H1 (cell line): ENCODE measurements at regions not wholly inside any gene's neighbourhood (a gene's known extent, or its start where the extent isn't known, plus 50 kb on each side); places are given as distances from the start of the nearest gene placed in this dataset.
A peak's percentile ranks its signal among the peaks of the same experiment; 100 is the strongest.

Experiments
- CTCF ChIA-PET: fragments of 300-600 bp; sonication (Branson Sonifier 250); formaldehyde crosslinking; loops from one replicate; lab custom pipeline; 2021; ENCODE audit not compliant: partially characterized antibody; lab: Charles Lee
- POLR2A ChIA-PET: fragments of 300-600 bp; sonication (Branson Sonifier 250); formaldehyde crosslinking; loops from one replicate; lab custom pipeline; 2021; ENCODE audit warnings: inconsistent platforms; ENCODE audit not compliant: partially characterized antibody; lab: Charles Lee
- DNase-seq, 2 experiments: peaks; one replicate each; pipeline versions ENCODE4 v3.0.0 to v3.0.0-alpha.2; 2010 to 2022; ENCODE audit warnings: low spot score in 2 of 2, low read depth in 1 of 2, mixed read lengths in 1 of 2
- FAIRE-seq: peaks from 2 replicates; lab custom pipeline; 2011; peaks lifted over from hg19 to GRCh38; lab: Jason Lieb, UNC
- H2AFZ ChIP-seq: 2 replicates; pipeline ENCODE4 v1.8.1; 2012; ENCODE audit warnings: low read length, inconsistent platforms
- H2AK5ac ChIP-seq: 2 replicates; pipeline ENCODE4 v1.6.1; 2013; ENCODE audit warnings: low read depth, low read length
- H2BK120ac ChIP-seq: replicated peaks from 2 replicates; pipeline ENCODE3; 2013; ENCODE audit warnings: low read depth, low read length, inconsistent platforms
- H2BK12ac ChIP-seq: 2 replicates; pipeline ENCODE4 v1.6.1; 2013; ENCODE audit warnings: low read depth, low read length
- H2BK15ac ChIP-seq: 2 replicates; pipeline ENCODE4 v1.6.1; 2013; ENCODE audit warnings: low read length
- H2BK20ac ChIP-seq: 2 replicates; pipeline ENCODE4 v1.6.1; 2013; ENCODE audit warnings: low read length
- H2BK5ac ChIP-seq: 2 replicates; pipeline ENCODE4 v1.6.1; 2013; ENCODE audit warnings: low read depth, low read length
- H3K14ac ChIP-seq: 2 replicates; pipeline ENCODE4 v1.6.1; 2013; ENCODE audit warnings: inconsistent platforms; ENCODE audit not compliant: insufficient read length
- H3K18ac ChIP-seq: 2 replicates; pipeline ENCODE4 v1.6.1; 2013; ENCODE audit warnings: low read length; ENCODE audit errors: extremely low read depth
- H3K23ac ChIP-seq: 2 replicates; pipeline ENCODE4 v1.6.1; 2013; ENCODE audit warnings: inconsistent platforms; ENCODE audit not compliant: insufficient read length
- H3K23me2 ChIP-seq: 2 replicates; pipeline ENCODE4 v1.6.1; 2013; ENCODE audit warnings: low read depth, low read length
- H3K27ac ChIP-seq: 2 replicates; pipeline ENCODE4 v1.6.1; 2011; ENCODE audit warnings: low read depth, low read length, inconsistent platforms
- H3K27me3 ChIP-seq, 4 experiments: replicated peaks in 1 of 4; 1 replicate in 1 of 4; 2 replicates in 3 of 4; pipeline versions ENCODE4 v1.6.1 to v1.8.1; 2011 to 2013; ENCODE audit warnings: low read length in 3 of 4, mild to moderate bottlenecking in 3 of 4, inconsistent platforms in 2 of 4, mixed read lengths in 2 of 4, moderate library complexity in 1 of 4; ENCODE audit not compliant: control insufficient read depth in 3 of 4, insufficient read depth in 3 of 4; ENCODE audit errors: extremely low read depth in 1 of 4
- H3K36me3 ChIP-seq, 4 experiments: 2 replicates each; pipeline versions ENCODE4 v1.6.1 to v1.8.1; 2011 to 2013; ENCODE audit warnings: mild to moderate bottlenecking in 4 of 4, low read length in 3 of 4, moderate library complexity in 2 of 4, control low read depth in 1 of 4, inconsistent platforms in 1 of 4; ENCODE audit not compliant: insufficient read depth in 4 of 4, control insufficient read depth in 2 of 4
- H3K4ac ChIP-seq: replicated peaks from 2 replicates; pipeline ENCODE3; 2013; ENCODE audit warnings: low read length, low read depth, mixed read lengths, inconsistent platforms; ENCODE audit not compliant: insufficient read length
- H3K4me1 ChIP-seq, 4 experiments: replicated peaks in 1 of 4; 1 replicate in 1 of 4; 2 replicates in 3 of 4; pipeline versions ENCODE4 v1.6.1 to v1.8.1; 2011 to 2013; ENCODE audit warnings: low read length in 3 of 4, inconsistent platforms in 2 of 4, mixed read lengths in 1 of 4; ENCODE audit not compliant: insufficient read depth in 4 of 4, control insufficient read depth in 3 of 4
- H3K4me2 ChIP-seq, 2 experiments: 2 replicates each; pipeline versions ENCODE4 v1.6.1 to v1.8.1; 2011 to 2013; ENCODE audit warnings: low read depth in 2 of 2, low read length in 2 of 2, control low read depth in 1 of 2, inconsistent platforms in 1 of 2, mild to moderate bottlenecking in 1 of 2; ENCODE audit not compliant: insufficient read depth in 1 of 2
- H3K4me3 ChIP-seq, 4 experiments: fragments of 200-600, 300-600 bp in 1 of 4; sonication (generic), shearing (Covaris generic), sonication (Bioruptor Twin) in 1 of 4; 2 replicates each; pipeline versions ENCODE4 v1.5.1 to v1.8.1; 2011 to 2016; ENCODE audit warnings: low read length in 4 of 4, low read depth in 3 of 4, control low read depth in 2 of 4, inconsistent platforms in 2 of 4, mild to moderate bottlenecking in 2 of 4, mixed read lengths in 1 of 4, moderate library complexity in 1 of 4; ENCODE audit not compliant: insufficient read depth in 2 of 4; ENCODE audit errors: extremely low read depth in 1 of 4
- H3K56ac ChIP-seq: replicated peaks from 2 replicates; pipeline ENCODE3; 2013; ENCODE audit warnings: low read depth, mild to moderate bottlenecking, mixed read lengths, low read length, inconsistent platforms; ENCODE audit not compliant: insufficient read length
- H3K79me1 ChIP-seq: 2 replicates; pipeline ENCODE4 v1.6.1; 2013; ENCODE audit warnings: low read depth, low read length, control low read depth
- H3K79me2 ChIP-seq, 2 experiments: 2 replicates each; pipeline versions ENCODE4 v1.6.1 to v1.8.1; 2012 to 2013; ENCODE audit warnings: low read length in 2 of 2, mild to moderate bottlenecking in 2 of 2, inconsistent platforms in 1 of 2; ENCODE audit not compliant: insufficient read depth in 2 of 2, control insufficient read depth in 1 of 2
- H3K9ac ChIP-seq, 4 experiments: replicated peaks in 1 of 4; 1 replicate in 1 of 4; 2 replicates in 3 of 4; pipeline versions ENCODE4 v1.6.1 to v1.8.1; 2011 to 2013; ENCODE audit warnings: low read depth in 3 of 4, low read length in 3 of 4, control low read depth in 2 of 4, mild to moderate bottlenecking in 2 of 4, moderate library complexity in 2 of 4, inconsistent platforms in 1 of 4; ENCODE audit errors: extremely low read depth in 1 of 4
- H3K9me3 ChIP-seq, 2 experiments: 2 replicates each; pipeline versions ENCODE4 v1.6.1 to v1.8.1; 2012 to 2013; ENCODE audit warnings: mild to moderate bottlenecking in 2 of 2, moderate library complexity in 2 of 2, control low read depth in 1 of 2, inconsistent platforms in 1 of 2, low read depth in 1 of 2, low read length in 1 of 2, mixed read lengths in 1 of 2; ENCODE audit not compliant: insufficient read depth in 2 of 2
- H4K20me1 ChIP-seq, 2 experiments: replicated peaks in 1 of 2; 2 replicates each; pipeline versions ENCODE3 to v1.8.1; 2011 to 2013; ENCODE audit warnings: inconsistent platforms in 2 of 2, low read length in 2 of 2, mild to moderate bottlenecking in 1 of 2; ENCODE audit not compliant: insufficient read depth in 2 of 2, control insufficient read depth in 1 of 2
- H4K5ac ChIP-seq: 2 replicates; pipeline ENCODE4 v1.6.1; 2013; ENCODE audit warnings: low read length, low read depth, mixed read lengths, inconsistent platforms; ENCODE audit not compliant: insufficient read length
- H4K8ac ChIP-seq: 2 replicates; pipeline ENCODE4 v1.8.0; 2013; ENCODE audit warnings: mild to moderate bottlenecking, moderate library complexity, low read length, inconsistent platforms; ENCODE audit not compliant: insufficient read depth; ENCODE audit errors: extremely low read depth
- H4K91ac ChIP-seq: replicated peaks from 2 replicates; pipeline ENCODE3; 2013; ENCODE audit warnings: low read length, mixed read lengths, inconsistent platforms; ENCODE audit not compliant: insufficient read length
- ATF3 ChIP-seq: IDR thresholded peaks from 2 replicates; pipeline ENCODE4 v1.6.1; 2011; ENCODE audit warnings: low read depth, mild to moderate bottlenecking, low read length; ENCODE audit not compliant: insufficient read depth
- CTBP2 ChIP-seq: IDR thresholded peaks from 2 replicates; pipeline ENCODE4 v1.7.0; 2011; ENCODE audit warnings: borderline replicate concordance, mild to moderate bottlenecking, moderate library complexity, mixed read lengths, low read length; ENCODE audit not compliant: insufficient read depth, insufficient read length
- EGR1 ChIP-seq: IDR thresholded peaks from 2 replicates; pipeline ENCODE4 v1.6.1; 2011; ENCODE audit warnings: low read depth, low read length, borderline replicate concordance
- GABPA ChIP-seq: IDR thresholded peaks from 2 replicates; pipeline ENCODE4 v1.6.1; 2011; ENCODE audit warnings: mild to moderate bottlenecking, low read length, moderate library complexity, borderline replicate concordance; ENCODE audit not compliant: insufficient read depth
- JUN ChIP-seq: IDR thresholded peaks from 2 replicates; pipeline ENCODE4 v1.6.1; 2011; ENCODE audit warnings: low read depth, mild to moderate bottlenecking, improper control_type of control experiment, low read length
- KDM4A ChIP-seq: IDR thresholded peaks from one replicate; pipeline ENCODE4 v1.7.1; 2012; ENCODE audit warnings: low read depth, mild to moderate bottlenecking, moderate library complexity, low read length, inconsistent platforms; ENCODE audit not compliant: severe bottlenecking
- RBBP5 ChIP-seq: IDR thresholded peaks from 2 replicates; pipeline ENCODE4 v1.7.1; 2012; ENCODE audit warnings: low read depth, mild to moderate bottlenecking, inconsistent platforms, low read length, moderate library complexity, borderline replicate concordance
- RXRA ChIP-seq: IDR thresholded peaks from 2 replicates; pipeline ENCODE4 v1.6.1; 2011; ENCODE audit warnings: low read depth, mild to moderate bottlenecking, low read length, moderate library complexity; ENCODE audit not compliant: insufficient read depth
- WGBS, 2 experiments: shearing (Covaris generic) in 1 of 2; methylation state at CpG; one replicate each; pipeline versions ENCODE4 v1.1.6 to v1.1.7; 2013 to 2015; ENCODE audit warnings: low lambda C conversion rate in 2 of 2, mixed read lengths in 2 of 2, inconsistent platforms in 1 of 2, low coverage in 1 of 2, missing lambda C conversion rate in 1 of 2; ENCODE audit not compliant: insufficient replicate concordance in 2 of 2, insufficient coverage in 1 of 2, insufficient read length in 1 of 2; ENCODE audit errors: extremely low coverage in 1 of 2, missing lambda C conversion rate in 1 of 2; 5-methylcytosine and 5-hydroxymethylcytosine counted together

- no peak overlapping the region for H3K27ac ChIP-seq
- no peak overlapping the region for H2AFZ ChIP-seq
- ChIA-PET POLR2A (no interaction called here), CTCF (no interaction called here)
- H3K36me3 ChIP-seq = no peaks in the 10 kb centered on the region
- no peak for DNase-seq
- no peaks in the 10 kb centered on the region for H3K79me2 ChIP-seq
- H3K23me2 ChIP-seq = no peaks in the 10 kb centered on the region
- H2BK5ac ChIP-seq = peak overlapping the region; percentile 2; the same call in 1 of the 2 replicates
- whole genome bisulfite sequencing, 2 experiments = 87% methylated on average over 13 of the region's 13 CpGs; no CpG with 5 or more reads in 1 of the 2 experiments
- H2BK15ac ChIP-seq = no peak overlapping the region
- no peaks in the 10 kb centered on the region for H3K79me1 ChIP-seq
- no peak overlapping the region for H3K23ac ChIP-seq
- H3K56ac ChIP-seq = no peak overlapping the region
- H2AK5ac ChIP-seq = no peak overlapping the region
- H4K8ac ChIP-seq = no peak overlapping the region; the same call in 1 of the 2 replicates
- no peak overlapping the region for H3K14ac ChIP-seq
- no peak overlapping the region for H4K91ac ChIP-seq
- H2BK20ac ChIP-seq = no peak overlapping the region
- no peaks in the 10 kb centered on the region for H3K9me3 ChIP-seq
- no peak overlapping the region for H3K4me3 ChIP-seq
- H2BK120ac ChIP-seq = no peak overlapping the region
- no peak overlapping the region for H2BK12ac ChIP-seq
- no peak overlapping the region for H3K4me2 ChIP-seq
- no peak overlapping the region for H3K9ac ChIP-seq
- peak overlapping the region; percentile 28; the same call in 1 of the 2 replicates for H3K18ac ChIP-seq
- peaks cover 0 to 2% (median 0%) of the 10 kb centered on the region in 4 experiments; a peak in 1 of 7 replicates for H3K4me1 ChIP-seq
- no peak for TF ChIP-seq RXRA
- no peak for TF ChIP-seq ATF3
- TF ChIP-seq GABPA = no peak
- no peak for TF ChIP-seq JUN
- no peak for TF ChIP-seq RBBP5
- no peak for TF ChIP-seq CTBP2
- no peak for TF ChIP-seq KDM4A
- TF ChIP-seq EGR1 = no peak
- no peak for FAIRE-seq
- H4K5ac ChIP-seq = no peak overlapping the region
- no peaks in the 10 kb centered on the region for H3K27me3 ChIP-seq
- H4K20me1 ChIP-seq = no peaks in the 10 kb centered on the region
- no peak overlapping the region for H3K4ac ChIP-seq
Observed at GRCh38 chr1:94707321-94708298, 112.5 kb upstream of the SLC44A3 start.
